Endothelial cell (in vitro differentiated cells): ENCODE measurements at regions not wholly inside any gene's neighbourhood (a gene's known extent, or its start where the extent isn't known, plus 50 kb on each side); places are given as distances from the start of the nearest gene placed in this dataset.

Experiments
- DNase-seq: peaks from one replicate; pipeline ENCODE4 v3.0.0; 2021; ENCODE audit warnings: low spot score
- H3K27ac Mint-ChIP-seq: one replicate; pipeline ENCODE4 v1.8.0; 2021; ENCODE audit warnings: mixed read lengths, inconsistent platforms; ENCODE audit not compliant: unreplicated experiment
- H3K27me3 Mint-ChIP-seq: one replicate; pipeline ENCODE4 v1.8.0; 2021; ENCODE audit warnings: mild to moderate bottlenecking, moderate library complexity, mixed read lengths, inconsistent platforms; ENCODE audit not compliant: unreplicated experiment
- H3K36me3 Mint-ChIP-seq: one replicate; pipeline ENCODE4 v1.8.0; 2021; ENCODE audit warnings: mild to moderate bottlenecking, low read depth, mixed read lengths, inconsistent platforms; ENCODE audit not compliant: unreplicated experiment
- H3K4me1 Mint-ChIP-seq: one replicate; pipeline ENCODE4 v1.8.0; 2021; ENCODE audit warnings: mild to moderate bottlenecking, mixed read lengths, inconsistent platforms; ENCODE audit not compliant: unreplicated experiment
- H3K4me3 Mint-ChIP-seq: one replicate; pipeline ENCODE4 v1.8.0; 2021; ENCODE audit warnings: mild to moderate bottlenecking, mixed read lengths, inconsistent platforms; ENCODE audit not compliant: unreplicated experiment
- H3K9me3 Mint-ChIP-seq: one replicate; pipeline ENCODE4 v1.8.0; 2021; ENCODE audit warnings: mixed read lengths, inconsistent platforms; ENCODE audit not compliant: unreplicated experiment
- CTCF ChIP-seq: fragments of 200-600 bp; sonication (generic); IDR thresholded peaks from one replicate; pipeline ENCODE4 v1.5.0; 2021; ENCODE audit warnings: antibody characterized with exemption; ENCODE audit not compliant: unreplicated experiment

DNA sequence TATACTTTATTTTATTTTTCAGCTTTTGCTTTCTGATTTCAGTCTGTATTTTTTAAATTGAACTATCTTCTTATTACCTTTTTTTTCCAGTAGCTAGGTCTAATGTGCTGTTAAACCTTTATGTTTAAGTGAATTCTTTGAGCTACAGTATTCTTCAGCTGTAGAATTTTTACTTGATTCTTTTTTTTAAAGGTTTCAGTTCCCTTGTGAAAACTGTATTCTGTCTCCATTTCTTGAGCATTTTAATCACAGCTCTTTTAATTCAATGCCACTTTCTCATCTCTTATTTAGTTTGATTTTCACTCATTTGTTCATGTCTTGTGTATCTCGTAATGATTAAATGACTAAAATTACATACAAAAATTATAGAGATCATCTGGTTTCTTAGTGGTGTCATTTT is 233.8 kb downstream of the MTRR start:
- no peak overlapping the region for H3K27ac Mint-ChIP-seq

DNA sequence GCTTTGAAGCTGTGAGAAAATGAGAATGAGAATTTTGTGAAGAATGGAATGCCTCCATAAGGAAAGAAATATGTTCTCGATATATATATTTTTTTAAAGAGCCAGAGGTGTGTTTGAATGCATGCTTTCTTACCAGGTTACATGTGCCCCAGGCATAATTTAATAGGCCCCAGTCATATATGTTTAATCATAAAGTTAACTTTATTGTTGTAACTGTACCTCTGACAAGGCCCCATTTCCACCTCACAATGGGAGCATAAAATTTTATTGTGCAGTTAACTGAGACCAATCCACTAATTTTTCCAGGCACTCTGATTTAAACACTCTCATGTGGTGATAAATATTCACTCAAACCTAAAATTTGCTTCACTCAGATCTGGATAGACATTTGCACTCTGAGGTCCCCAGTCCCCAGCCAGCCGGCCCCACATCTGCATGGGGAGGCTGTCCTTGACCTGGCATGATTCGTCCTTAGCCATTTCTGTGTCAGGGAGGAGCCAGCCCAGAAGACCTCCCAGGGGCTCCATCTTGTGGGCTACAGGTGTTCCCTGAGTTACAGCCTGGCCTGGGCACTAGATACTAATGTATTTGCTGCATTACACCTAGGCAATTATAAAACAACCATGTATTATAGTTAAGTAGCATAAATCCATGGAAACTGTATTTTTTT is 245.8 kb downstream of the MTRR start:
- H3K4me1 Mint-ChIP-seq, result no peaks in the 10 kb centered on the region
- no peak for DNase-seq
- peaks cover 1% of the 10 kb centered on the region for H3K27me3 Mint-ChIP-seq
- no peak for TF ChIP-seq CTCF
- no peaks in the 10 kb centered on the region for H3K9me3 Mint-ChIP-seq
- H3K27ac Mint-ChIP-seq, result no peak overlapping the region
- H3K36me3 Mint-ChIP-seq, result no peaks in the 10 kb centered on the region
- no peak overlapping the region for H3K4me3 Mint-ChIP-seq

More for the DNA sequence above, 233.8 kb downstream of the MTRR start:
- Mint-ChIP-seq H3K4me1 (no peaks in the 10 kb centered on the region), H3K36me3 (no peaks in the 10 kb centered on the region), H3K27me3 (no peaks in the 10 kb centered on the region), H3K9me3 (no peaks in the 10 kb centered on the region), H3K4me3 (no peak overlapping the region)
- no peak for DNase-seq
- TF ChIP-seq CTCF, result no peak

GRCh38 chr5:8123559-8123958 is 254.6 kb downstream of the MTRR start:
- H3K27me3 Mint-ChIP-seq, result no peaks in the 10 kb centered on the region
- no peak overlapping the region for H3K4me3 Mint-ChIP-seq
- H3K9me3 Mint-ChIP-seq, result no peaks in the 10 kb centered on the region
- no peak for DNase-seq
- H3K36me3 Mint-ChIP-seq, result no peaks in the 10 kb centered on the region
- no peaks in the 10 kb centered on the region for H3K4me1 Mint-ChIP-seq
- H3K27ac Mint-ChIP-seq, result no peak overlapping the region
- TF ChIP-seq CTCF, result no peak

GRCh38 chr5:8134609-8135008 is 265.7 kb downstream of the MTRR start:
- no peaks in the 10 kb centered on the region for H3K9me3 Mint-ChIP-seq
- no peaks in the 10 kb centered on the region for H3K36me3 Mint-ChIP-seq
- H3K4me1 Mint-ChIP-seq, result peaks cover 8% of the 10 kb centered on the region
- H3K4me3 Mint-ChIP-seq, result no peak overlapping the region
- TF ChIP-seq CTCF, result no peak
- DNase-seq, result no peak
- H3K27ac Mint-ChIP-seq, result no peak overlapping the region
- H3K27me3 Mint-ChIP-seq, result peaks cover 2% of the 10 kb centered on the region

DNA sequence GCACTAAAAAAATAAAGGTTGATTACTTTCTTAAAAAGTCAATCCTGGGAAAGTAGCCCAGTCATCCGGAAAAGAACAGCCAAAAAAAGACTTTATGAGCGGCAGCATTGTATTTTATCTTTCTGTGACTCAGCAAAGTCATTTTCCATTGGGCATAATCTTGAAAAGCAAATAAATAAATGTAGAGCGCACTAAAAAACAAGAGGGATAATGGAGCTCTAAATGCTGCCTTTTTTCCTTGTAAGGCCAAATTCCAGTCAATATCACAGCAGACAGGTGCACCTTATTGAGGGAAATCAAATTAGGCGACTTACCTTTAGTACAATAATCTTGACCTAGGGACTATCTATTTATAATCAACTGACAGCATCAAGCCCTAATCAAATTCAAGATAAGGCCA is 266.8 kb downstream of the MTRR start:
- no peak for DNase-seq
- no peak overlapping the region for H3K27ac Mint-ChIP-seq
- H3K27me3 Mint-ChIP-seq, result peaks cover 4% of the 10 kb centered on the region
- no peaks in the 10 kb centered on the region for H3K9me3 Mint-ChIP-seq
- H3K4me1 Mint-ChIP-seq, result peaks cover 8% of the 10 kb centered on the region
- no peak overlapping the region for H3K4me3 Mint-ChIP-seq
- TF ChIP-seq CTCF, result no peak
- no peaks in the 10 kb centered on the region for H3K36me3 Mint-ChIP-seq
